Colonic mucosa (tissue), 4 donors: ENCODE measurements at regions not wholly inside any gene's neighbourhood (a gene's known extent, or its start where the extent isn't known, plus 50 kb on each side); places are given as distances from the start of the nearest gene placed in this dataset.

ENCODE experiments used
- DNase-seq: peaks from one replicate; pipeline ENCODE4 v3.0.0-alpha.2; 2020
- H3K27ac ChIP-seq: fragments of 200-600 bp; one replicate; pipeline ENCODE4 v1.8.0; 2021
- H3K27me3 ChIP-seq: fragments of 200-600 bp; one replicate; pipeline ENCODE4 v1.8.0; 2021
- H3K36me3 ChIP-seq: fragments of 200-600 bp; one replicate; pipeline ENCODE4 v1.8.0; 2021
- H3K4me1 ChIP-seq: fragments of 200-600 bp; one replicate; pipeline ENCODE4 v1.8.0; 2021; ENCODE audit warnings: mild to moderate bottlenecking
- H3K4me3 ChIP-seq: fragments of 200-600 bp; one replicate; pipeline ENCODE4 v1.8.0; 2021
- H3K9ac ChIP-seq, 2 donors: one replicate each; pipeline ENCODE4 v1.7.0; 2013; ENCODE audit warnings: control low read depth in 2 of 2, low read depth in 2 of 2, low read length in 2 of 2
- H3K9me3 ChIP-seq: fragments of 200-600 bp; one replicate; pipeline ENCODE4 v1.8.0; 2021
- CTCF ChIP-seq: fragments of 200-600 bp; IDR thresholded peaks from one replicate; pipeline ENCODE4 v1.8.0; 2022; ENCODE audit warnings: antibody characterized with exemption, mild to moderate bottlenecking
- intact Hi-C: fragments of 100-400 bp; cut with DNase I; formaldehyde crosslinking; loops from one replicate; pipeline ENCODE4 v1.14.1; 2022
- donor health status: healthy.
- donor health status: DM: no; HTN: no; CAD: no.
- donor health status: DM: no; HTN: no; CAD: no.

DNA sequence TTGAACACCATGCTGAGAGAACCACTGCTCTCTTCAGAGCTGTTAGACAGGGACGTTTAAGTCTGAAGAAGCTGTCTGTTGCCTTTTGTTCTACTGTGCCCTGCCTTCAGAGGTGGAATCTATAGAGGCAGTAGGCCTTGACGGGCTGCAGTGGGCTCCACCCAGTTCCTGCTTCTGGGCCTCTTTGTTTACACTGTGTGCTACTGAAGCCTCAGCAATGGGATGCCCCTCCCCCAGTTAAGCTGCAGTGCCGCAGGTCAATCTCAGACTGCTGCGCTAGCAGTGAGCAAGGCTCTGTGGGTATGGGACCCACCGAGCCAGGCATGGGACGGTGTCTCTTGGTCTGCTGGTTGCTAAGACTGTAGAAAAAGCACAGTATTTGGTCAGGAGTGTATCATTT lies 162.3 kb upstream of the NXPH2 start:
- Histone ChIP-seq H3K4me1 (no peaks in the 10 kb centered on the region), H3K4me3 (no peak overlapping the region), H3K27me3 (no peaks in the 10 kb centered on the region), H3K27ac (no peak overlapping the region), H3K9me3 (no peaks in the 10 kb centered on the region), H3K9ac (no peak overlapping the region), H3K36me3 (no peaks in the 10 kb centered on the region)
- intact Hi-C loops = no loop called here
- DNase-seq = no peak
- TF ChIP-seq CTCF = no peak

DNA sequence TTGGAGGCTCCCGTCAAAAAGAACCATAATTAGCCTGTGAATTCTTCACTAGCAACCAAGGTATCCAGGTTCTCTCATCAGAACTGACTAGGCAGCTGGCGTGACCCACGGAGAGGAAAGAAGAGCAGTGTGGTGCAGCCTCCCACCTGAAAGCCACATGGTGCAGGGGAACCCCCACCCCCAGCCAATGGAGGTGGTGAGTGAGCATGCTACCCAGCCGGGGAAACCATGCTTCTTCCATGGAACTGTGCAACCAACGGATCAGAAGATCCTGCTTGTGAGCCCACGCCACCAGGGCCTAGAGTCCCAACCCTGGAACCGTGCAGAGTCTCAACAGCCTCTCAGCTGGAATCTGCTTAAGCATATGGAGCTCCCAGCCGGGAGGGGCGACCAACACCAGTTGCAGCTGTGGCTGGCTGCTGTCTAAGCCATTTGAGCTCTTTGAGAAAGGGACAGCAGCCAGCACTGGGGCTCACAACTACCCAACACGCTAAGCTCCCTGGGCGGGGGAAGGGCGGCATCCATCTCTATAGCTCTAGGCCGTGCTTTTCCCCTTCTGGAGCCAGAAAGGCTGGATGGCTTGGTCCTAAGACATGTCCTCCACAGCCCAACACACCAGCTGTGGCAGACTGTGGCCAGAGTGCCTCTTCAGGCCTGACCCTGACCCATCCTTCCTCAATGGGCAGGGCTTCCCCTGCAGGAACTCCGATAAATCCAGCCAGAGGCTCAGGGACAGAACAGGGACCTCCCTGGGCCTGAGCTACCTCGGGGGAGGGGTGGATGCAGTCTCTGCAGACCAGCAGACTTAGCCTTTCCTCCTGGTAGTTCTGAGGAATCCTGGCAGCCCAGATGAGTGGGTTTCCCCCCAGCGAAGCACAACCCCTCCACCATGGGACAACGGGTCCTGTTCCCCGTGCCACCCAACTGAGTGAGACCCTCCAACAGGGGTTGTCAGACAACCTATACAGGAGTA lies 151.4 kb upstream of the NXPH2 start:
- TF ChIP-seq CTCF = no peak

DNA sequence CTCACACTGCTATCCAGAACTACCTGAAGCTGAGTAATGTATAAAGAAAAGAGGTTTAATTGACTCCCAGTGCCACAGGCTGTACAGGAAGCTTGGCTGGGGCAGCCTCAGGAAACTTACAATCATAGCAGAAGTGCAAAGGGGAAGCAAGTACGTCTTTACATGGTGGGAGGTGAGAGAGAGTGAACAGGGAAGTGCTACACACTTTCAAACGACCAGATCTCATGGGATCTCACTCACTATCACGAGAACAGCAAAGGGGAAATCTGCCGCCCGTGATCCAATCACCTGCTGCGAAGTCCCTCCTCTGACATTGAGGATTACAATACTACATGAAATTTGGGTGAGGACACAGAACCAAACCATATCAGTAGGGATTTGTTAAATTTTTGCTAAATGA lies 150.4 kb upstream of the NXPH2 start:
- H3K27ac ChIP-seq = no peak overlapping the region
- no peaks in the 10 kb centered on the region for H3K4me1 ChIP-seq
- no peaks in the 10 kb centered on the region for H3K9me3 ChIP-seq
- no peak for DNase-seq
- H3K27me3 ChIP-seq = no peaks in the 10 kb centered on the region
- H3K36me3 ChIP-seq = no peaks in the 10 kb centered on the region
- TF ChIP-seq CTCF = no peak
- no peak overlapping the region for H3K4me3 ChIP-seq
- intact Hi-C loops = no loop called here
- H3K9ac ChIP-seq = no peak overlapping the region

More for the DNA sequence above, 151.4 kb upstream of the NXPH2 start:
- Histone ChIP-seq H3K27me3 (no peaks in the 10 kb centered on the region), H3K27ac (no peak overlapping the region), H3K4me3 (no peak overlapping the region), H3K9me3 (no peaks in the 10 kb centered on the region), H3K9ac (no peak overlapping the region), H3K36me3 (no peaks in the 10 kb centered on the region), H3K4me1 (no peaks in the 10 kb centered on the region)
- intact Hi-C loops = no loop called here
- DNase-seq = no peak

GRCh38 chr2:138928374-138929021 lies 148.3 kb upstream of the NXPH2 start:
- intact Hi-C loops = no loop called here
- no peak for TF ChIP-seq CTCF
- Histone ChIP-seq H3K36me3 (no peaks in the 10 kb centered on the region), H3K4me3 (no peak overlapping the region), H3K27me3 (no peaks in the 10 kb centered on the region), H3K27ac (no peak overlapping the region), H3K4me1 (no peaks in the 10 kb centered on the region), H3K9ac (no peak overlapping the region), H3K9me3 (no peaks in the 10 kb centered on the region)
- no peak for DNase-seq

DNA sequence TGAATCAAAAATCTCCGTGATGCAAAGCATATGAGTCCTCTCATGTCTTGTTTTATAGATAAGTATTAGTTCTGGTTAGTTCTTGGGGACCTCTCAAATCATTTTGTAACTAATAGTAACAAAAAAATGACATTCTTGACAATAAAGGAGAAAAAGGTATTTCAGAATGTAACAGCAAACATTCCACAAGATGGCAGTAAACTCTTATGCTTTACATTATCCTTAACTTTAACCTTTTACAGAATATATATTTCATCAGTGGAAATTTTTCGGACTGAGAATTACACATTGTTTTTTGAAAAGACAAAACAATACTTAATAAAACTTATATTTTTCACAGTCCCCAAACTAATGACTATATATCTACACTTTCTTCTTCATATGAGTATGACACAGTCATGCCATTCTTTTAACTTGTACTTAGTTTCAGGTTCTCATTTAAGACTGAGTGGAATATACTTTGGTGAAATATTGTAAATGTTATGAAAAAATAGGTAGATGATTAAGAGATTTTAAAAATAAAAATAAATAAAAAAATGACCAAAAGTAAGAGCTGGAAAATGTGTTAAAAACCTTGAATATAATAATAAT lies 142.9 kb upstream of the NXPH2 start:
- Histone ChIP-seq H3K4me3 (no peak overlapping the region), H3K9me3 (no peaks in the 10 kb centered on the region), H3K27ac (no peak overlapping the region), H3K27me3 (no peaks in the 10 kb centered on the region), H3K36me3 (no peaks in the 10 kb centered on the region), H3K9ac (no peak overlapping the region), H3K4me1 (no peaks in the 10 kb centered on the region)
- DNase-seq = no peak
- TF ChIP-seq CTCF = no peak
- intact Hi-C loops = no loop called here
